Vagina (tissue), 2 donors: ENCODE measurements at regions not wholly inside any gene's neighbourhood (a gene's known extent, or its start where the extent isn't known, plus 50 kb on each side); places are given as distances from the start of the nearest gene placed in this dataset.

Experiments used
- CTCF ChIP-seq, 3 experiments: fragments of 450-650 bp in 2 of 3; fragments of 200-600 bp in 1 of 3; sonication (generic) in 1 of 3; IDR thresholded peaks; one replicate each; pipeline ENCODE4 v1.5.1; 2017 to 2019; ENCODE audit warnings: antibody characterized with exemption in 3 of 3, mild to moderate bottlenecking in 2 of 3, moderate library complexity in 2 of 3
- POLR2A ChIP-seq, 2 donors: fragments of 450-650 bp; IDR thresholded peaks; one replicate each; pipeline ENCODE4 v1.6.1; 2017; ENCODE audit warnings: antibody characterized with exemption in 2 of 2, mild to moderate bottlenecking in 2 of 2, moderate library complexity in 2 of 2
- POLR2AphosphoS5 ChIP-seq, 2 donors: sonication (generic); formaldehyde crosslinking; IDR thresholded peaks; one replicate each; pipeline ENCODE4 v1.9.0; 2017; ENCODE audit warnings: antibody characterized with exemption in 2 of 2, mild to moderate bottlenecking in 2 of 2, low read depth in 1 of 2; ENCODE audit not compliant: insufficient read depth in 1 of 2

- TF ChIP-seq CTCF (IDR thresholded peaks at IDR 0.05): no peak
- TF ChIP-seq POLR2A (IDR thresholded peaks at IDR 0.05): no peak
- TF ChIP-seq POLR2AphosphoS5 (IDR thresholded peaks at IDR 0.05; ENCODE audit: insufficient read depth in 1 of 2, low read depth in 1 of 2): no peak
Observed at GRCh38 chr4:124846306-124846705, 133.8 kb upstream of the ANKRD50 start.
